Astrocyte of the spinal cord (primary cell): ENCODE measurements at regions not wholly inside any gene's neighbourhood (a gene's known extent, or its start where the extent isn't known, plus 50 kb on each side); places are given as distances from the start of the nearest gene placed in this dataset.
"Not testable (repeated sequence)": the region's sequence is repeated elsewhere in the genome, so short reads cannot be mapped to it uniquely, and the experiment has no call there.

Experiments
- DNase-seq: peaks from one replicate; pipeline ENCODE4 v3.0.0; 2011; ENCODE audit warnings: low read depth, low spot score
- H3K4me3 ChIP-seq: 2 replicates; pipeline ENCODE4 v1.5.1; 2011; ENCODE audit warnings: low read depth, mild to moderate bottlenecking, low read length, moderate library complexity
- CTCF ChIP-seq: IDR thresholded peaks from 2 replicates; pipeline ENCODE4 v1.5.1; 2012; ENCODE audit warnings: low read depth, mild to moderate bottlenecking, low read length, inconsistent platforms
- in situ Hi-C: cut with HindIII; loops from 2 replicates; pipeline ENCODE4 v1.10.0; 2017; ENCODE audit warnings: low sequenced_read_pairs

GRCh38 chr16:59116744-59117143 is 382.6 kb upstream of the GOT2 start:
- no peak for TF ChIP-seq CTCF
- no peak for DNase-seq
- in situ Hi-C loops: no loop called here
- no peak overlapping the region for H3K4me3 ChIP-seq

GRCh38 chr16:59114790-59115189 is 380.7 kb upstream of the GOT2 start:
- no peak for TF ChIP-seq CTCF
- no peak overlapping the region for H3K4me3 ChIP-seq
- DNase-seq: no peak
- in situ Hi-C loops: no loop called here

DNA sequence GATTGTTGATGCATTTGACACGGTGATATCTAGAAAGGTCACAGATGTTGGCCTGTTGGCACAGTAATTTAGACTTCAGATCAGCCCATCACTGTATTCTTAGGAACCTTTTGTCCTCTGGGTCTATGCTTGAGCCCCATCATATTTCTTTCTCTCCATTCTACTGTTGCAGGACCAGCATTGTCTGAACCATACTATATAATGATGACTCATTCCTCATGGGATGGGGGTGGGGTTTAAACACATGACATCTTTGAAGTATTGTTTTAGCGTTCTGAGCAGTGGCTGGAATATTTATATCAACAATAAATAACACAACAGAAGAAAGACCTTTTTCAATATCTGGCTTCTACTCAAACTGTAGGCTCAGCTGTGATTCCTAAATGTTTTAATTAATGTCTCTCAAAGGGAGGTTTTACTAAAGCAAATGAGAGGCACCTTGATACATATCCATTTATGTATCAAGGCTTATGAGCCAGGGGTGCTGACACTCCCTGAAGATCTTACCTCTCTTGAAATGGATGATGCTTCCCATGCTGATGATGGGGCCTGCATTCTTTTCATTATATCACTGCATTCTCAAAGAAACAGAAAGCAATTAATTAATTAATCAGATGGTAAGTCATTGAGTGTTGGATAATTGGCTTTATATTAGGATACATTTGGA is 379.0 kb upstream of the GOT2 start:
- in situ Hi-C loops: no loop called here
- no peak for DNase-seq
- H3K4me3 ChIP-seq: no peak overlapping the region
- TF ChIP-seq CTCF: no peak

GRCh38 chr16:59111280-59111679 is 377.2 kb upstream of the GOT2 start:
- in situ Hi-C loops: no loop called here
- DNase-seq: no peak
- no peak for TF ChIP-seq CTCF
- no peak overlapping the region for H3K4me3 ChIP-seq

GRCh38 chr16:59108374-59108773 is 374.3 kb upstream of the GOT2 start:
- no peak for DNase-seq
- in situ Hi-C loops: no loop called here
- H3K4me3 ChIP-seq: no peak overlapping the region
- no peak for TF ChIP-seq CTCF

DNA sequence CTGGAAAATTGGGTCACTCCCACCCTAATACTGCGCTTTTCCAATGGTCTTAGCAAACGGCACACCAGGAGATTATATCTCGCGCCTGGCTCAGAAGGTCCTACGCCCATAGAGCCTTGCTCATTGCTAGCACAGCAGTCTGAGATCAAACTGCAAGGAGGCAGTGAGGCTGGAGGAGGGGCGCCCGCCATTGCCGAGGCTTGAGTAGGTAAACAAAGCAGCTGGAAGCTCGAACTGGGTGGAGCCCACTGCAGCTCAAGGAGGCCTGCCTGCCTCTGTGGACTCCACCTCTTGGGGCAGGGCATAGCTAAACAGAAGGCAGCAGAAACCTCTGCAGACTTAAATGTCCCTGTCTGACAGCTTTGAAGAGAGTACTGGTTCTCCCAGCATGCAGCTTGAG is 362.6 kb upstream of the GOT2 start:
- DNase-seq, in situ Hi-C loops: not testable (repeated sequence)

GRCh38 chr16:59090541-59090940 is 356.4 kb upstream of the GOT2 start:
- in situ Hi-C loops: no loop called here
- no peak overlapping the region for H3K4me3 ChIP-seq

More for the DNA sequence above, 362.6 kb upstream of the GOT2 start:
- not testable (repeated sequence) for H3K4me3 ChIP-seq

More at GRCh38 chr16:59090541-59090940, 356.4 kb upstream of the GOT2 start:
- no peak for DNase-seq
- no peak for TF ChIP-seq CTCF
